AG04450 (cell line): ENCODE measurements at regions not wholly inside any gene's neighbourhood (a gene's known extent, or its start where the extent isn't known, plus 50 kb on each side); places are given as distances from the start of the nearest gene placed in this dataset.

Source experiments
- CTCF ChIA-PET: fragments of 300-600, 350-600 bp; formaldehyde crosslinking; extraction: SDS; loops from one replicate; lab custom pipeline; 2022; ENCODE audit warnings: antibody characterized with exemption, inconsistent platforms; lab: Charles Lee
- POLR2A ChIA-PET: fragments of 350-600 bp; formaldehyde crosslinking; extraction: SDS; loops from one replicate; lab custom pipeline; 2021; ENCODE audit warnings: antibody characterized with exemption, inconsistent platforms; lab: Yijun Ruan, JAX
- DNase-seq: peaks from one replicate; pipeline ENCODE4 v3.0.0-alpha.2; 2011; ENCODE audit warnings: low read depth, low spot score
- H3K27ac ChIP-seq: one replicate; pipeline ENCODE4 v1.5.1; 2012; ENCODE audit warnings: low read depth, low read length, control low read depth
- H3K27me3 ChIP-seq: one replicate; pipeline ENCODE4 v1.6.0; 2012; ENCODE audit warnings: low read length; ENCODE audit not compliant: control insufficient read depth, insufficient read depth
- H3K4me3 ChIP-seq: 2 replicates; pipeline ENCODE4 v1.5.1; 2011; ENCODE audit warnings: mild to moderate bottlenecking, low read depth, low read length, control low read depth
- H3K9me3 ChIP-seq: 2 replicates; pipeline ENCODE4 v1.5.1; 2012; ENCODE audit warnings: low read length; ENCODE audit not compliant: control insufficient read depth, insufficient read depth
- CTCF ChIP-seq: IDR thresholded peaks from 2 replicates; pipeline ENCODE4 v1.5.1; 2011; ENCODE audit warnings: low read depth, low read length, control low read depth, inconsistent platforms

GRCh38 chr5:60230456-60230855 lies 336.9 kb upstream of the PDE4D start:
- CTCF ChIA-PET: no interaction called here

GRCh38 chr5:60229691-60230185 lies 336.2 kb upstream of the PDE4D start:
- Histone ChIP-seq H3K4me3 (no peak overlapping the region), H3K9me3 (no peaks in the 10 kb centered on the region), H3K27me3 (no peaks in the 10 kb centered on the region), H3K27ac (no peak overlapping the region)
- TF ChIP-seq CTCF: no peak
- POLR2A ChIA-PET: no interaction called here
- DNase-seq: no peak
- CTCF ChIA-PET: no interaction called here

More at GRCh38 chr5:60230456-60230855, 336.9 kb upstream of the PDE4D start:
- Histone ChIP-seq H3K27ac (no peak overlapping the region), H3K27me3 (no peaks in the 10 kb centered on the region), H3K4me3 (no peak overlapping the region), H3K9me3 (no peaks in the 10 kb centered on the region)
- DNase-seq: no peak
- TF ChIP-seq CTCF: no peak
- POLR2A ChIA-PET: no interaction called here

GRCh38 chr5:60228676-60229075 lies 335.1 kb upstream of the PDE4D start:
- no peak for TF ChIP-seq CTCF
- no peaks in the 10 kb centered on the region for H3K27me3 ChIP-seq
- no peak overlapping the region for H3K4me3 ChIP-seq
- no peak overlapping the region for H3K27ac ChIP-seq
- POLR2A ChIA-PET: no interaction called here
- CTCF ChIA-PET: no interaction called here
- H3K9me3 ChIP-seq: no peaks in the 10 kb centered on the region
- DNase-seq: no peak

GRCh38 chr5:60226128-60226527 lies 332.6 kb upstream of the PDE4D start:
- TF ChIP-seq CTCF: no peak
- ChIA-PET POLR2A (no interaction called here), CTCF (no interaction called here)
- Histone ChIP-seq H3K27me3 (no peaks in the 10 kb centered on the region), H3K4me3 (no peak overlapping the region), H3K27ac (no peak overlapping the region), H3K9me3 (no peaks in the 10 kb centered on the region)
- no peak for DNase-seq

GRCh38 chr5:60223342-60223741 lies 329.8 kb upstream of the PDE4D start:
- ChIA-PET CTCF (no interaction called here), POLR2A (no interaction called here)
- H3K27me3 ChIP-seq: no peaks in the 10 kb centered on the region
- no peak overlapping the region for H3K4me3 ChIP-seq
- no peak for DNase-seq
- H3K27ac ChIP-seq: no peak overlapping the region
- TF ChIP-seq CTCF: no peak
- H3K9me3 ChIP-seq: no peaks in the 10 kb centered on the region
